ENCODE measurements at regions not wholly inside any gene's neighbourhood (a gene's known extent, or its start where the extent isn't known, plus 50 kb on each side); places are given as distances from the start of the nearest gene placed in this dataset.
A peak's percentile ranks its signal among the peaks of the same experiment; 100 is the strongest.

DNA sequence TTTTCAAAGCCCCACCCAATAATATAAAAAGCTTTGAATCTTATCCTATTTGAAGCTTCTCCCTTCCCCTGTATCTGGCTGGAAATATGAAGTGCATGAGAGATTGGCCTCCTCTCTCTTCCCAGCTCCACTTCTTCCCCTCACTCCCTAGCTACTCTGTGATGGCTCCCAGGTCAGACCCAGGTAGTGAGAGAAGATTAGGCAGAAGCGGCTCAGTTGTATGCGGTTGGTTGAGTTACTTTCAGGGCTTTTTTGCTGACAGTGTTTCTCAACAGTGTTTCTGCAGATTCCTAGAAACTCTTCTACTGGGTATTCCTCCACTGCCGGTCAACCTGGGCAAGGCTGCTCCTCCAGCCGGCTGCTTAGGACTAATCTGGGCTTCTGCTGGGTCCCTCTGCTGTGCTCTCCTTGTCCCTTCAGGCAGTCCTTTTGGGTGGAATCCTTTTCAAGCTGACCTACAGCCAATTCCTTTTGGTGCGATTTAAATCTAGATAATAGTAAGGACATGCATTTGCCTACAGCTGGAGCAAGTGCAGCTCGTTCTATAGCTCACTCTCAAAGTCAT lies 87.4 kb upstream of the SLC7A11 start:
- TF ChIP-seq, protein P1, sequence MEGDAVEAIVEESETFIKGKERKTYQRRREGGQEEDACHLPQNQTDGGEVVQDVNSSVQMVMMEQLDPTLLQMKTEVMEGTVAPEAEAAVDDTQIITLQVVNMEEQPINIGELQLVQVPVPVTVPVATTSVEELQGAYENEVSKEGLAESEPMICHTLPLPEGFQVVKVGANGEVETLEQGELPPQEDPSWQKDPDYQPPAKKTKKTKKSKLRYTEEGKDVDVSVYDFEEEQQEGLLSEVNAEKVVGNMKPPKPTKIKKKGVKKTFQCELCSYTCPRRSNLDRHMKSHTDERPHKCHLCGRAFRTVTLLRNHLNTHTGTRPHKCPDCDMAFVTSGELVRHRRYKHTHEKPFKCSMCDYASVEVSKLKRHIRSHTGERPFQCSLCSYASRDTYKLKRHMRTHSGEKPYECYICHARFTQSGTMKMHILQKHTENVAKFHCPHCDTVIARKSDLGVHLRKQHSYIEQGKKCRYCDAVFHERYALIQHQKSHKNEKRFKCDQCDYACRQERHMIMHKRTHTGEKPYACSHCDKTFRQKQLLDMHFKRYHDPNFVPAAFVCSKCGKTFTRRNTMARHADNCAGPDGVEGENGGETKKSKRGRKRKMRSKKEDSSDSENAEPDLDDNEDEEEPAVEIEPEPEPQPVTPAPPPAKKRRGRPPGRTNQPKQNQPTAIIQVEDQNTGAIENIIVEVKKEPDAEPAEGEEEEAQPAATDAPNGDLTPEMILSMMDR (IDR thresholded peaks at IDR 0.05; ENCODE audit: low read length, missing control alignments), result no peak
- DNase-seq (ENCODE audit: low read depth), result no peak
- no peak overlapping the region for H3K4me3 ChIP-seq (replicated peaks; ENCODE audit: low read depth, low read length)

DNA sequence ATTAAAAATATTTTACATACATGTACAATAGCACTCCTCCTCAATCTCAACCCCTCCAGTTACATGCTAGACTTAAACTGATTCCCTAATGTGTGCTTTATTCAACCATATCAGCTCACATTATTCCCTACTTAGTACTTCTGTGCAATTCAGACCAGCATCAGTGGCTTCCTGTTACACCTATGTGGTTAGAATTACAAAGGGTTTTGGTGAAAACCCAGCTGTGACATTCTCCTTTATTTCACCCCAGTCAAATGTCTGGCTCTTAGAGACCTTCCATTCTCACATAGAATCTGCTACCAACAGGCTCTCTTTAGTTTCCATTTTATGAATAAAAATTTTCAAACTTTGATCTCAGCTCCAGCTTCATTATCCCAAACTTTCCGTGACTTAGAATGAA lies 85.2 kb upstream of the SLC7A11 start:
- H3K4me3 ChIP-seq (replicated peaks; ENCODE audit: low read depth, low read length), result no peak overlapping the region
- DNase-seq (ENCODE audit: low read depth), result no peak
- TF ChIP-seq, protein P1 (IDR thresholded peaks at IDR 0.05; ENCODE audit: low read length, missing control alignments), result no peak

DNA sequence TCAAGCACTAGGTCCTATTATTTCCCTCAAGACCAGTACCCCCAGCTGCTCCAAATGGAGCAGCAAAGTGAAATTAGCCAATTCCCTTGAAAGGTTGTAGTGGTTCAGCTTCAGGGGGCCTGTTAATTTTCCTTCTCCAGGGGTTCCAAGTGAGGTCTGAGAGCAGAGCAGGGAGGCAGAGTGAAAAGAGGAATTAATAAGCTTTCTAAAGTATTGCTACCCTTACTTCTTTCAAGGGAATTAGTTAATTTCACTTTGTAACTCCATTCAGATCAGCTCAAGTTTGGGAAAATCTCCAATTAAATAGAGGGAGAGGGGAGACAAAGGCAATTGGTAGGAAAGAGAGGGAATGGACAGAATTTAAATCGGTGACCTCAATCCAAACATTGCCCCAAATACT lies 78.7 kb upstream of the SLC7A11 start:
- H3K4me3 ChIP-seq (replicated peaks; ENCODE audit: low read depth, low read length), result no peak overlapping the region
- TF ChIP-seq, protein P1 (IDR thresholded peaks at IDR 0.05; ENCODE audit: low read length, missing control alignments), result no peak
- DNase-seq (ENCODE audit: low read depth), result no peak

DNA sequence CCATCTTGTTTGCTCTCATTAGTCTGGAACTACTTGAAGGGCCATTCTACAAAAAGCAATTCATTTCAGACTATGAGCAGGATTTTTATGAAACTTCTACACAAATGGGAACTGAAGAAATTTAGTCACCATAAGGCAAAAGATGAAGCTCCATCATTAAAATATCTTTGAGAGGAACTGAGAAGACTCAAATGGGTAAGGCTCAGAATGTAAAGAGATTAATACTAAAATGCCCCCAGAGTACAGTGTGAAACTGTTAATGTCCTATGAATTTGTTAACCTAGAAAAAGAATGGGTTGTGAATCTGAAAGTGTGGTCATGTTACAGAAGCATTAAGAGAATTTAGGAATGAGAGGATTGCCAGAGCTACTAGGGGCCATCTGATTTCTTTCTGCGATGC lies 77.9 kb upstream of the SLC7A11 start:
- TF ChIP-seq, protein P1 (IDR thresholded peaks at IDR 0.05; ENCODE audit: low read length, missing control alignments), result no peak
- H3K4me3 ChIP-seq (replicated peaks; ENCODE audit: low read depth, low read length), result no peak overlapping the region
- DNase-seq (ENCODE audit: low read depth), result no peak

DNA sequence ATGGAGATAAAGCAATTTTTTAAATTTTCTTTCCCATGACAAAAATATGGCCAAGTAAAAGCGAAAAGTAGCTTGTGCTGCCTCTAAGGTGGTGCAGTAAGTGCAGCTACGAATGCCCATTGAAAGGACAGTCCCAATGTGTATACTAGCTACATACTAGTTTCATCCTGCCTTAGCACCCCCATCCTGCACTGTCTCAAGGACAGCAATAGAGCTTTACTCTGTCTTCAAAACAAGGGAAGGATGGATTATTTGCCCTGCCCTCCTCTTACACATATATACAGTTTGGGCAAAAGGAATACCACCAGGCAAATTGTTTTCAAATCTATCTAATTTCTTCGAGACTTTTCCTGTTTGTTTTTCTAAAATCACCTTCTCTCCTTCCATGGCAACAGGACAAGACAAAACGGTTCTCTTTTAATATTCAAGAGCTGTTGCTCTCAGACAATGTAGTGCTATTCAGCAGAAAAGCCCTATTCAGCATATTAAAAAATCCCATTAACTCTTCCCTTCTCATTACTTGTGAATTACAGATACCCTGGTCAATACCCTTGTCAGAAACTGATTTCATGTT lies 75.1 kb upstream of the SLC7A11 start:
- DNase-seq (ENCODE audit: low read depth), result no peak
- TF ChIP-seq, protein P1 (IDR thresholded peaks at IDR 0.05; ENCODE audit: low read length, missing control alignments), result no peak
- no peak overlapping the region for H3K4me3 ChIP-seq (replicated peaks; ENCODE audit: low read depth, low read length)

DNA sequence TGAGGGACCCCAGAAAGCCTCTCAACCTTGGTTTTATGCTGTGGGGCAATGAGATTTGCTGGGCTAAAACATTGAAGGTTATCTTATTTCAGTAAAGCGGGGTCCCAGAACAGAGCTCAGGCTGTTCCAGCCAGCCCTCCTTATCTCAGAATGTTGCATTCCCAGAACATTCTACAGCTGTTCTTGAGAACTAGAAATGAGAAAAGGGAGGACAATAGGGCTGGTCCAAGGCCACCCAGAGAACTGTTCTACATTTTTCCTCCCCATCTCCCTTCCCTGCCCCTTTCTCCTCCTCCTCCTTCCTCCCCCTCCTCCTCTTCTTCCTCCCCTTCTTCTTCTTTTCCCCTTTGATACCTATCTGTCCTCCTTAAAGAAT lies 70.4 kb upstream of the SLC7A11 start:
- TF ChIP-seq, protein P1 (IDR thresholded peaks at IDR 0.05; ENCODE audit: low read length, missing control alignments), result no peak
- DNase-seq (ENCODE audit: low read depth), result peak; percentile 31
- H3K4me3 ChIP-seq (replicated peaks; ENCODE audit: low read depth, low read length), result no peak overlapping the region

All from fibroblast of pulmonary artery (primary cell).